ENCODE measurements at regions not wholly inside any gene's neighbourhood (a gene's known extent, or its start where the extent isn't known, plus 50 kb on each side); places are given as distances from the start of the nearest gene placed in this dataset.

- no peak for TF ChIP-seq CTCF (IDR thresholded peaks at IDR 0.05; ENCODE audit: poor library complexity)
- no peak for TF ChIP-seq EZH2 (IDR thresholded peaks at IDR 0.05; ENCODE audit: borderline replicate concordance)
- TF ChIP-seq EZH2phosphoT487 (IDR thresholded peaks at IDR 0.05; ENCODE audit: low read depth, severe bottlenecking, unreplicated experiment): no peak
Measured at GRCh38 chr4:111717921-111718320, 427.3 kb upstream of the FAM241A start.
